Keratinocyte (primary cell): ENCODE measurements at regions not wholly inside any gene's neighbourhood (a gene's known extent, or its start where the extent isn't known, plus 50 kb on each side); places are given as distances from the start of the nearest gene placed in this dataset.

Source experiments
- CTCF ChIP-seq, 3 experiments: IDR thresholded peaks in 1 of 3; conservative IDR thresholded peaks in 1 of 3; optimal IDR thresholded peaks in 1 of 3; 2 replicates in 2 of 3; 3 replicates in 1 of 3; pipeline versions ENCODE3 to v1.5.1; 2011; ENCODE audit warnings: low read length in 3 of 3, mild to moderate bottlenecking in 3 of 3, moderate library complexity in 2 of 3, control low read depth in 1 of 3, inconsistent platforms in 1 of 3; ENCODE audit not compliant: insufficient read depth in 2 of 3; ENCODE audit errors: extremely low read depth in 1 of 3
- EZH2 ChIP-seq: IDR thresholded peaks from one replicate; pipeline ENCODE4 v1.6.1; 2012; ENCODE audit warnings: inconsistent platforms, mild to moderate bottlenecking, low read length, moderate library complexity

- no peak for TF ChIP-seq CTCF (optimal IDR thresholded peaks at IDR 0.05 in 1 of 3, IDR thresholded peaks at IDR 0.05 in 1 of 3, conservative IDR thresholded peaks at IDR 0.05 in 1 of 3; ENCODE audit: extremely low read depth in 1 of 3, insufficient read depth in 2 of 3, low read length in 3 of 3)
- no peak for TF ChIP-seq EZH2
Measured at GRCh38 chr18:60984510-60984909, 348.7 kb upstream of the CDH20 start.
